GM18870 (cell line): ENCODE measurements at regions not wholly inside any gene's neighbourhood (a gene's known extent, or its start where the extent isn't known, plus 50 kb on each side); places are given as distances from the start of the nearest gene placed in this dataset.
"Not testable (repeated sequence)": the region's sequence is repeated elsewhere in the genome, so short reads cannot be mapped to it uniquely, and the experiment has no call there.

ENCODE experiments used
- ATAC-seq: cut with Tn5 transposase; IDR thresholded peaks from one replicate; pipeline ENCODE4 v1.9.1; 2021; ENCODE audit warnings: moderate library complexity; ENCODE audit not compliant: unreplicated experiment

DNA sequence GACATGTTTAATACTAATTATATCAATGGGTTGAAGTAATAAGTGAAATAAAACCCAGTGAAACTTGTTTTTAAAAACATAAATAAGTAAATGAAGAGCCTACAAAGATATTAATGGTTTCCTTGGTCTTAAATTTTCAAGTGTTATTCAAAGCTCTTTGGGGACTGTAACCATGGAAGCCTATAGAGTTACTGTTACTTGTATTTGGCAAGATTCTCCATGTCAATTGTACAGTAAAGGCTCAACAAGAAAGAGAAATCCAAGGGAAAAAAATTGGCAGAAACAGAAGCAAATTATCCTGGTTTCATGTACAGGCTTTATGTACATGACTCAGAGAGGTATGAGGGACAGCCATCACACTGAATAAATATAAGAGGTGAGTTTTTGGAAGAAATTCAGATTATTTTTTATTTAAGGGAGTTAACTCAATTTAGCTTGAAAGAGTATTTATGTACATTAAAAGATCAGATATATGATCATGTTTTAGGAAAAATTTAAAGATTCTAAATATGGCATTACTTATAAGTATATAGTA lies 151.1 kb upstream of the HMGA2 start:
- no peak for ATAC-seq

DNA sequence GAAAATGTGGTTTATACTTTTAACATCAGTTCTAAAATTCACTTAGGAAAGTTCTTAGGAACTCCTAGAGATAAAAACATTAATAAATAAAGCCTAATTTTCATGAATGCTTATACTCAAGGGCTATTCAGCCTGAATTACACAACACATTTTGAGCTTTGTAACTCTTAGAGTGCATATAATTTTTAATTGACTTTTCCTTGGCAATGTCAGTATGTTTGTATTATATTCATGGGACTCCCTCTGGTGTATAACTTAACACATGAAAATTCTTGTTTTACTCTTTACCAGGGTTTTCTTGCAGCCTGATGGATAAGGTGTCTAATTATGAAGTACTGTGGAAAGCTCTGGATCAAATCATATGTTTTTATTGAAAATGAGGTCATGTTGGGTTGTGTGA lies 150.6 kb upstream of the HMGA2 start:
- no peak for ATAC-seq

DNA sequence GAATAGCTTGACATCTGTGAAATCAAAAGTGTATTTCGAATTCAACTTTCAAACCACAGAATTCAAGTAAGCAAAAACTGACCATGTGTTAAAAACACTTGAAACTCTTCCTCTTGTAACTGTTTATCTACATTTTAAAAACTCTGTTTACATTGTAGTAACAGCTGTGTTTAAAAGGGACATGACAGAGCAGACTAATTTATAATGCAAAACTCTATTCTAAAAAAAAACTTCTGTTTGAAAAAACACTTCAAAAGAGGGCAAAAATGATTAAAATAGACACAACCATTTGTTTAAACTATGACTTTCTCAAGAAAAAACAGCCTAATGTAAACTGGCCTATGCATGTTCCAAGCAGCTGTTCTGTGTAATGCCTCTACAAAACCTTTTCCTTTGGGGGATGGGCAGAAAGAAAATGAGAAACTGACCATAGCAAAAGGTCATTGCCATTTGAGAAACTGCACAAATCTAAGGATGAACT lies 149.1 kb upstream of the HMGA2 start:
- ATAC-seq, result no peak

GRCh38 chr12:65678172-65678571 lies 146.1 kb upstream of the HMGA2 start:
- ATAC-seq, result not testable (repeated sequence)

- ATAC-seq, result no peak
These were observed 143.1 kb upstream of the HMGA2 start for GRCh38 chr12:65681226-65681625.

DNA sequence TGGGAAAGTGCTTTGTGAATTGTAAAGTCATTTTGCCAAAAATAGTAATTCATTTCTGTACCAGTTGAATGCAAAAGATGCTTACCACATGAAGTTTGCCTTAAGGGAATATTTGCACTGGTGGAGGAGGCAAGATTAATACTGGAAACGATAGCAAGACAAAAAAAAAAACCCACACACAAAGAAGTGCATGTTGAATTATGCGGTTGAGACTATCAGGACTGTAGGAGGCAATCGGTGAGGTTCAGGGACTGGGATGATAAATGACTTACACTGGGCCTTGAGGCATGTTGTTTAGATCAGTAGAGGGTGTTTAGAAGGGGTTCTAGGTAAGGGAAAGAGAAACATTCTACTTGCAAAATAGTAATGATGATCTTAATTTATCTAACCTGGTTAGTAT lies 142.2 kb upstream of the HMGA2 start:
- no peak for ATAC-seq

DNA sequence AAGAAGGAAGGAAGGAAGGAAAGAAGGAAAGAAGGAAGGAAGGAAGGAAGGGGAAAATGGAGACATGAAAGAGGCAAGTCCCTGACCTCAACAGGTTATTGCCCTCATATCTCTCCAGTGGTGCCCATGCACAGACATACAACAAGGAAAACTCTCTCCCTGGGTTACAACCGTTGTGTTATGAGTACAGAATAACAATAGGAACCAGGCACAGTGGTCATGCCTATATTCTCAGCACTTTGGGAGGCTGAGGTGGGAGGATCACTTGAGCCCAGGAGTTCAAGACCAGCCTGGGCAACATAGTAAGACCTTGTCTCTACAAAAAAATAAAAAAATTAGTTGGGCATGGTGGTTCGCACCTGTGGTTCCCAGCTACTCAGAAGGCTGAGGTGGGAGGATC lies 139.4 kb upstream of the HMGA2 start:
- ATAC-seq, result no peak

GRCh38 chr12:65685514-65685913 lies 138.8 kb upstream of the HMGA2 start:
- no peak for ATAC-seq

DNA sequence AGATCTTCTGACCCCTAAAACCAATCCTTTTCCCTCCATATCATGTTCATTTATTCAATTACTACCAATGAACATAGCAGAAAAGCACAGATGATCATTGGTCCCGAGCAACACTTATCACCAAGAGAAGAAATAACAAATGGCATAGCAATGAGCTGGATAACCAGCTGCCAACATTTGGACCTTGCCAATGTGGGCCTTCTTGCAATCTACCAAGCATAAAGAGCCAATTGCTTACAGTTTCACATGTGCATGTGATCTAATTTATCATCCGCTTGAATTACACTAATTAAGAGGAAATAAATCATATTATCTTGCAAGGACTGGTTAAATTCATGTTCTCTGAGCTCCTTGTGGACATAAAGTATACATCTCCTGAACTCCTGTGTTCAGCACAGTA lies 134.8 kb upstream of the HMGA2 start:
- ATAC-seq, result no peak

- no peak for ATAC-seq
These were observed 133.8 kb upstream of the HMGA2 start for GRCh38 chr12:65690477-65690876.

GRCh38 chr12:65694130-65694529 lies 130.2 kb upstream of the HMGA2 start:
- no peak for ATAC-seq

DNA sequence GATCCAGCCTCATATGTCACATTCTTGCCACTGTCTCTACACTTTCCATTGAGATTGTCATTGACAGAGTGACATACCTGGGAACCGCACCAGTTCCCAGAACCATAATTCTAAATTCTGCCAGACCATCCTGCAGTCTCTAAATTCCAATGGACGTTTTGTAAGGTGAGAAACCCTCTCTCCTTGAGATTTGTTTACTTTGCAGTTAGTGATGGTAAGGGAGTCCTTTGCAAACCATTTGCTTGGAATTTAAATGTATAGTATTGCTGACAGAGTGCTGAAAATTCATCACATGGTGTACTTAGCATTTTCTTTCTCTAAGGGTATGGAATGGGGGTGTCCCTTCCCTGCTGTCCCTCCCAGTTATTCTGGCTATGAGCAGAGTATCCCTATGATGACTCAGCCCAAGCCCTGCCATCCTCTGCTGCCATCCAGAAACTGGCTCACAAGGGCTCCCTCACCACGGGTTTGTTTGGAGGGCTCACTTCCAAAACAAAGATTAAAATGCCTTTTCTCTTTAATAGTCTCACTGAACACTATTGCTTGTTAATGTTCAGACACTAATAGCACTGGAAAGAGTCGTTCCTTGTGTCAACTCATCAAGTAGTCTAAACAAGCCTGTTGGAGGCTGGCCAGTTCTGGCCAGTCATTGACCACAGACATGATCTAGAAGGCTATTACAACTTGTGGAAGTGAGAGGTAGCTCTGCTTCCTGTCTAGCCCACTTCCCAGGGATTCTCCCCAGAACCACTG lies 129.0 kb upstream of the HMGA2 start:
- no peak for ATAC-seq

DNA sequence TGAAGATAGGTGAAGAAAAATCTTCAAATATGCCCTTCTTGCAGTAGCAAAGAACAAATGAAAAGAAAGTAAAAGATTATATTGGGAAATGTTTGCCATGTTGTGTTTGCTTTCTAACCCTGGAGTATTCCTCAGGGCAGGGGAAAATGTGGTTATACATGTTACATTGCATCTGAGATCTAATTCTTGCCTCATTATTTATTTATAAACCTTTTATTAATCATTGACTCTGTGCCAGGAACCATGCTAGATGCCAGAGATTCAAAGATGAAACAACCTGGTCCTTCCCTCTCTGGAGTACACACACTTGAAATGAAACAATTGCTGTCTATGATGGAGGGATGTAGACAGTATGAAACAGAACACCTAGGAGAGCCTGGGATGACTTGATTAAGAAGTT lies 128.1 kb upstream of the HMGA2 start:
- ATAC-seq, result no peak

DNA sequence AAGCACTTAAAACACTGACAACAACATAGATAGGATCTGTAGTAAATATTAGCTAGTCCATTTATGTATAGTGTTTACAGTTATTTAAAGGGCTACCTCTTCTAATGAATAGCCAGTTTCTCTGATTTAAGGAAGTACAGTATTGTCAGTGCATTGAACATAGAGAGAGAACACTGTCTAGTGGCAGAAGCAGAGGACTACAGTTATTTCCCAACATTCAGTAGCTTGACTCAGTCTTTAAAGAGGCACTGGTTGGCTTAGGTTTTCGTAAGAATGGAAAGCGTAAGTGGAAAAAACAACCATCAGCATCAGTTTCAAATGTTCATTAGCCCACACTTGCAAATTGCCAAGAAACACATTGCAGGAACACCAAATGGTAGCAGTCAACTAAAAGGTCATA lies 125.0 kb upstream of the HMGA2 start:
- no peak for ATAC-seq

- no peak for ATAC-seq
These were observed 121.1 kb upstream of the HMGA2 start for GRCh38 chr12:65703176-65703575.

- no peak for ATAC-seq
These were observed 118.9 kb upstream of the HMGA2 start for GRCh38 chr12:65705380-65705876.

DNA sequence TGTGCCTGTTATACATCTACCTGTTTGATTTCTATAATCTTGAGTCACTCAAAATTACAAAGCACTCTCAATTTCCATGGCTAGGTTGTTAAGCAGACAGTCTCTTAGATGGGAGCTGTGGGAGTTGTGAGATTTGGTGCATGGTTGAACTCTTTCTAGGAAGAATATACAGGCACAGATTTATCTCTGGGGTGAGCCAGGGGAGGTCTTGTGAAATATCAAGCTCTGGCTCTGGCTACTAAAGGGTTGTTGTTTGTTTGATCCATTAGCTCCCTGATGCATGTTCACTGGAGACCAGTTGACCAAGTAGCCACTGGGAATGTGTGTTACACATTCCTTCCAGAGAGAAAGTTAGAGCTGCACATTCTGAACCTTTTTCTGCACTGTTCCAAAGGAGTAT lies 117.2 kb upstream of the HMGA2 start:
- no peak for ATAC-seq

GRCh38 chr12:65712260-65713004 lies 111.9 kb upstream of the HMGA2 start:
- ATAC-seq, result no peak

- no peak for ATAC-seq
These were observed 108.3 kb upstream of the HMGA2 start for GRCh38 chr12:65715961-65716360.

DNA sequence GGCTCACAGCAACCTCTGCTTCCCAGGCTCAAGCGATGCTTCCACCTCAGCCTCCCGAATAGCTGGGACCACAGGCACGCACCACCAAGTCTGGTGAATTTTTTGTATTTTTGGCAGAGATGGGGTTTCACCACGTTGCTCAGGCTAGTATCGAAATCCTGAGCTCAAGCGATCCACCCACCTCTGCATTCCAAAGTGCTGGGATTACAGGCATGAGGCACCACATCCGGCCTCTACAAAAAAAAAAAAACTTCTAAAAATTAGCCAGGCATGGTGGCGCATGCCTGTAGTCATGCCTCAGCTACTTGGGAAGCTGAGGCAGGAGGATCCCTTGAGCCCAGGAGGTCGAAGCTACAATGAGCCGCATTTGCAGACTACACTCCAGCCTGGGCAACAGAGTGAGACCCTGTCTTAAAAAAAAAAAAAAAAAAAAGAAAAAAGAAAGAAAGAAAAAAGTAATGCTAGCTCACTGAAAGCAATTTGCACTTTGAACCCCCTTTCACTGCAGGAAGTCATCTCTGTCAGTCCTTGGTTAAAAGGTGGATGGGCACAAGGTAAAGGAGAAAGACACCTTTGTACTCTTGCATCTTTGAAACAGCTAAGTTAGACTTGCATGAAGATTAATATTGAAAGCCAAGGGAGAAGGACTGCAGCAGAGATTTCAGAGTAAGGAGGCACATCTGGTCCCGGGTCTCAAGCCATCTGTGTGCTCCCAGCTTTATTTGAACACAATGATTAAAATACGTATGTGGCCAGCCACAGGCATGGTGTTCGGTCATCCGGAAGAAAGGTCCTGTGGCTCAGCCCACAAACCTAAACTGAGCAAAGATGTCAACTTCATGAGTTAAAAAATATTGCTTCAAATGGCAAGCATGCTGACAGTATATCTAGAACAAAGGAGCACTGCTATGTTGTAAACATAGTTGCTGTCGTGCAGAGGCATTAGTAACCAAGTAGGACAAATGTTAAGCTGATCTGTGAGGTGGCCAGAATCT lies 103.8 kb upstream of the HMGA2 start:
- ATAC-seq, result no peak
